ENCODE measurements at regions not wholly inside any gene's neighbourhood (a gene's known extent, or its start where the extent isn't known, plus 50 kb on each side); places are given as distances from the start of the nearest gene placed in this dataset.
"Not testable (repeated sequence)": the region's sequence is repeated elsewhere in the genome, so short reads cannot be mapped to it uniquely, and the experiment has no call there.

DNA sequence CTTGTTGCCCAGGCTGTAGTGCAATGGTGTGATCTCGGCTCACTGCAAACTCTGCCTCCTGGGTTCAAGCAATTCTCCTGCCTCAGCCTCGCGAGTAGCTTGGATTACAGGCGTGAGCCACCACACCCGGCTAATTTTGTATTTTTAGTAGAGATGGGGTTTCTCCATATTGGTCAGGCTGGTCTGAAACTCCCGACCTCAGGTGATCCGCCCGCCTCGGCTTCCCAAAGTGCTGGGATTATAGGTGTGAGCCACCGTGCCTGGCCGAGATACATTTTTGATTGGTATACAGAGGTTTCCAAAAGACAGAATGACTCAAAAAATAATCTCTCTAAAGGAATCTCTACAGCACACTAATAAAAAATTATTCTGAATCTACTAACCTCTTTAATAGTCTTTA is 187.0 kb upstream of the RTL1 start:
- H3K79me2 ChIP-seq (replicated peaks; ENCODE audit: insufficient read depth); H3K4me3 ChIP-seq; H3K4me1 Mint-ChIP-seq; H3K27me3 ChIP-seq (ENCODE audit: insufficient read depth); H3K9me2 ChIP-seq (ENCODE audit: insufficient read depth); H3K9me3 Mint-ChIP-seq; H3K27ac ChIP-seq (ENCODE audit: low read depth); H3K27ac Mint-ChIP-seq; H3K4me2 ChIP-seq; H3K36me3 ChIP-seq (ENCODE audit: insufficient read depth); H3K4me3 Mint-ChIP-seq; H3K27me3 Mint-ChIP-seq (ENCODE audit: insufficient read depth, low read depth, poor library complexity); ATAC-seq; H3K36me3 Mint-ChIP-seq (ENCODE audit: low read depth); H4K20me1 ChIP-seq (replicated peaks; ENCODE audit: insufficient read depth); H2AFZ ChIP-seq; H3K4me1 ChIP-seq (ENCODE audit: insufficient read depth); DNase-seq (ENCODE audit: low spot score); H3F3A ChIP-seq (replicated peaks; ENCODE audit: low read depth): not testable (repeated sequence)

DNA sequence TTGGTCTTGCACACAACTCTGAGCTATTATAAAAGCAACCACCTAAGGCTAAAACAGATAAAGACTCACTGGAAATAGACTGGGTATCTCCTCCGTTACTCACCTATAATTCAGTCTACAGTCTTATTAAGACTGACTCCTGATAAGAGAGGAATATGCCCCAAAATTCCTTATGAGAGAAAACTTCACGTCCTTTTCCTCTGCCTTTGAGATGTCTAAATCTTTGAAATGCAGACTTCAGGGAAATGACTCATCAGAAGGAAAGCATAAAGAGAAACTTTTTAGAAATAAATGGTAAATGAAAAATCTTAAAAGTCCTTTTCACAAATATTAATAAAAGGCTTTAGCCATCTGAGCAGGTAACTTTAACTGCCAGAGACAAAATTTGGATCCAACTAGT is 187.5 kb upstream of the RTL1 start:
- Histone ChIP-seq H4K20me1 (replicated peaks; ENCODE audit: insufficient read depth) (no peaks in the 10 kb centered on the region), H3F3A (replicated peaks; ENCODE audit: low read depth) (no peaks in the 10 kb centered on the region), H3K4me1 (ENCODE audit: insufficient read depth) (peaks cover 8% of the 10 kb centered on the region; the same call in 1 of the 2 replicates), H3K4me2 (no peak overlapping the region), H3K27me3 (ENCODE audit: insufficient read depth) (no peaks in the 10 kb centered on the region), H3K36me3 (ENCODE audit: insufficient read depth) (no peaks in the 10 kb centered on the region), H3K4me3 (no peak overlapping the region), H3K27ac (ENCODE audit: low read depth) (no peak overlapping the region), H3K9me2 (ENCODE audit: insufficient read depth) (no peaks in the 10 kb centered on the region), H3K79me2 (replicated peaks; ENCODE audit: insufficient read depth) (no peaks in the 10 kb centered on the region), H2AFZ (no peak overlapping the region)
- H3K27ac Mint-ChIP-seq, result no peak overlapping the region
- TF ChIP-seq, protein P1, sequence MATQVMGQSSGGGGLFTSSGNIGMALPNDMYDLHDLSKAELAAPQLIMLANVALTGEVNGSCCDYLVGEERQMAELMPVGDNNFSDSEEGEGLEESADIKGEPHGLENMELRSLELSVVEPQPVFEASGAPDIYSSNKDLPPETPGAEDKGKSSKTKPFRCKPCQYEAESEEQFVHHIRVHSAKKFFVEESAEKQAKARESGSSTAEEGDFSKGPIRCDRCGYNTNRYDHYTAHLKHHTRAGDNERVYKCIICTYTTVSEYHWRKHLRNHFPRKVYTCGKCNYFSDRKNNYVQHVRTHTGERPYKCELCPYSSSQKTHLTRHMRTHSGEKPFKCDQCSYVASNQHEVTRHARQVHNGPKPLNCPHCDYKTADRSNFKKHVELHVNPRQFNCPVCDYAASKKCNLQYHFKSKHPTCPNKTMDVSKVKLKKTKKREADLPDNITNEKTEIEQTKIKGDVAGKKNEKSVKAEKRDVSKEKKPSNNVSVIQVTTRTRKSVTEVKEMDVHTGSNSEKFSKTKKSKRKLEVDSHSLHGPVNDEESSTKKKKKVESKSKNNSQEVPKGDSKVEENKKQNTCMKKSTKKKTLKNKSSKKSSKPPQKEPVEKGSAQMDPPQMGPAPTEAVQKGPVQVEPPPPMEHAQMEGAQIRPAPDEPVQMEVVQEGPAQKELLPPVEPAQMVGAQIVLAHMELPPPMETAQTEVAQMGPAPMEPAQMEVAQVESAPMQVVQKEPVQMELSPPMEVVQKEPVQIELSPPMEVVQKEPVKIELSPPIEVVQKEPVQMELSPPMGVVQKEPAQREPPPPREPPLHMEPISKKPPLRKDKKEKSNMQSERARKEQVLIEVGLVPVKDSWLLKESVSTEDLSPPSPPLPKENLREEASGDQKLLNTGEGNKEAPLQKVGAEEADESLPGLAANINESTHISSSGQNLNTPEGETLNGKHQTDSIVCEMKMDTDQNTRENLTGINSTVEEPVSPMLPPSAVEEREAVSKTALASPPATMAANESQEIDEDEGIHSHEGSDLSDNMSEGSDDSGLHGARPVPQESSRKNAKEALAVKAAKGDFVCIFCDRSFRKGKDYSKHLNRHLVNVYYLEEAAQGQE (IDR thresholded peaks at IDR 0.05; ENCODE audit: unreplicated experiment), result no peak
- TF ChIP-seq JUNB (IDR thresholded peaks at IDR 0.05; ENCODE audit: unreplicated experiment) (no peak), ZNF114 (CRISPR knock-in tag; IDR thresholded peaks at IDR 0.05) (no peak), NANOG (IDR thresholded peaks at IDR 0.05; ENCODE audit: borderline replicate concordance) (no peak)
- TF ChIP-seq, protein P2, sequence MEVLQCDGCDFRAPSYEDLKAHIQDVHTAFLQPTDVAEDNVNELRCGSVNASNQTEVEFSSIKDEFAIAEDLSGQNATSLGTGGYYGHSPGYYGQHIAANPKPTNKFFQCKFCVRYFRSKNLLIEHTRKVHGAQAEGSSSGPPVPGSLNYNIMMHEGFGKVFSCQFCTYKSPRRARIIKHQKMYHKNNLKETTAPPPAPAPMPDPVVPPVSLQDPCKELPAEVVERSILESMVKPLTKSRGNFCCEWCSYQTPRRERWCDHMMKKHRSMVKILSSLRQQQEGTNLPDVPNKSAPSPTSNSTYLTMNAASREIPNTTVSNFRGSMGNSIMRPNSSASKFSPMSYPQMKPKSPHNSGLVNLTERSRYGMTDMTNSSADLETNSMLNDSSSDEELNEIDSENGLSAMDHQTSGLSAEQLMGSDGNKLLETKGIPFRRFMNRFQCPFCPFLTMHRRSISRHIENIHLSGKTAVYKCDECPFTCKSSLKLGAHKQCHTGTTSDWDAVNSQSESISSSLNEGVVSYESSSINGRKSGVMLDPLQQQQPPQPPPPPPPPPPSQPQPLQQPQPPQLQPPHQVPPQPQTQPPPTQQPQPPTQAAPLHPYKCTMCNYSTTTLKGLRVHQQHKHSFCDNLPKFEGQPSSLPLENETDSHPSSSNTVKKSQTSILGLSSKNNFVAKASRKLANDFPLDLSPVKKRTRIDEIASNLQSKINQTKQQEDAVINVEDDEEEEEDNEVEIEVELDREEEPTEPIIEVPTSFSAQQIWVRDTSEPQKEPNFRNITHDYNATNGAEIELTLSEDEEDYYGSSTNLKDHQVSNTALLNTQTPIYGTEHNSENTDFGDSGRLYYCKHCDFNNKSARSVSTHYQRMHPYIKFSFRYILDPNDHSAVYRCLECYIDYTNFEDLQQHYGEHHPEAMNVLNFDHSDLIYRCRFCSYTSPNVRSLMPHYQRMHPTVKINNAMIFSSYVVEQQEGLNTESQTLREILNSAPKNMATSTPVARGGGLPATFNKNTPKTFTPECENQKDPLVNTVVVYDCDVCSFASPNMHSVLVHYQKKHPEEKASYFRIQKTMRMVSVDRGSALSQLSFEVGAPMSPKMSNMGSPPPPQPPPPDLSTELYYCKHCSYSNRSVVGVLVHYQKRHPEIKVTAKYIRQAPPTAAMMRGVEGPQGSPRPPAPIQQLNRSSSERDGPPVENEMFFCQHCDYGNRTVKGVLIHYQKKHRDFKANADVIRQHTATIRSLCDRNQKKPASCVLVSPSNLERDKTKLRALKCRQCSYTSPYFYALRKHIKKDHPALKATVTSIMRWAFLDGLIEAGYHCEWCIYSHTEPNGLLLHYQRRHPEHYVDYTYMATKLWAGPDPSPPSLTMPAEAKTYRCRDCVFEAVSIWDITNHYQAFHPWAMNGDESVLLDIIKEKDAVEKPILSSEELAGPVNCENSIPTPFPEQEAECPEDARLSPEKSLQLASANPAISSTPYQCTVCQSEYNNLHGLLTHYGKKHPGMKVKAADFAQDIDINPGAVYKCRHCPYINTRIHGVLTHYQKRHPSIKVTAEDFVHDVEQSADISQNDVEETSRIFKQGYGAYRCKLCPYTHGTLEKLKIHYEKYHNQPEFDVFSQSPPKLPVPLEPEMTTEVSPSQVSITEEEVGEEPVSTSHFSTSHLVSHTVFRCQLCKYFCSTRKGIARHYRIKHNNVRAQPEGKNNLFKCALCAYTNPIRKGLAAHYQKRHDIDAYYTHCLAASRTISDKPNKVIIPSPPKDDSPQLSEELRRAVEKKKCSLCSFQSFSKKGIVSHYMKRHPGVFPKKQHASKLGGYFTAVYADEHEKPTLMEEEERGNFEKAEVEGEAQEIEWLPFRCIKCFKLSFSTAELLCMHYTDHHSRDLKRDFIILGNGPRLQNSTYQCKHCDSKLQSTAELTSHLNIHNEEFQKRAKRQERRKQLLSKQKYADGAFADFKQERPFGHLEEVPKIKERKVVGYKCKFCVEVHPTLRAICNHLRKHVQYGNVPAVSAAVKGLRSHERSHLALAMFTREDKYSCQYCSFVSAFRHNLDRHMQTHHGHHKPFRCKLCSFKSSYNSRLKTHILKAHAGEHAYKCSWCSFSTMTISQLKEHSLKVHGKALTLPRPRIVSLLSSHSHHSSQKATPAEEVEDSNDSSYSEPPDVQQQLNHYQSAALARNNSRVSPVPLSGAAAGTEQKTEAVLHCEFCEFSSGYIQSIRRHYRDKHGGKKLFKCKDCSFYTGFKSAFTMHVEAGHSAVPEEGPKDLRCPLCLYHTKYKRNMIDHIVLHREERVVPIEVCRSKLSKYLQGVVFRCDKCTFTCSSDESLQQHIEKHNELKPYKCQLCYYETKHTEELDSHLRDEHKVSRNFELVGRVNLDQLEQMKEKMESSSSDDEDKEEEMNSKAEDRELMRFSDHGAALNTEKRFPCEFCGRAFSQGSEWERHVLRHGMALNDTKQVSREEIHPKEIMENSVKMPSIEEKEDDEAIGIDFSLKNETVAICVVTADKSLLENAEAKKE (CRISPR knock-in tag; IDR thresholded peaks at IDR 0.05), result no peak
- no peak for ATAC-seq
- H3K4me3 Mint-ChIP-seq, result no peak overlapping the region
- peaks cover 9% of the 10 kb centered on the region for H3K4me1 Mint-ChIP-seq
- DNase-seq (ENCODE audit: low spot score), result no peak
- peaks cover 5% of the 10 kb centered on the region for H3K27me3 Mint-ChIP-seq (ENCODE audit: insufficient read depth, low read depth, poor library complexity)
- H3K9me3 Mint-ChIP-seq, result no peaks in the 10 kb centered on the region
- no peaks in the 10 kb centered on the region for H3K36me3 Mint-ChIP-seq (ENCODE audit: low read depth)

DNA sequence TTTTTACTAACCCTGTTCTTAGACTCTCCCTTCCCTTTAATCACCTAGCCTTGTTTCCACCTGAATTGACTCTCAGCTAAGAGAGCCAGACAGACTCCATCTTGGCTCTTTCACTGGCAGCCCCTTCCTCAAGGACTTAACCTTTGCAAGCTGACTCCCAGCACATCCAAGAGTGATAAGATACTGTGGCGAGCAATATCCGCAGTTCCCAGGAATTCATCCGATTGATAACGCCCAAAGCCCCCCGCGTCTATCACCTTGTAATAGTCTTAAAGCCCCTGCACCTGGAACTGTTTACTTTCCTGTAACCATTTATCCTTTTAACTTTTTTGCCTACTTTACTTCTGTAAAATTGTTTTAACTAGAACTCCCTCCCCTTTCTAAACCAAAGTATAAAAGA is 191.4 kb upstream of the RTL1 start:
- not testable (repeated sequence) for H3K36me3 ChIP-seq (ENCODE audit: insufficient read depth); DNase-seq (ENCODE audit: low spot score); H3K27me3 Mint-ChIP-seq (ENCODE audit: insufficient read depth, low read depth, poor library complexity); H3K27ac ChIP-seq (ENCODE audit: low read depth); H3K4me2 ChIP-seq; H3K4me3 Mint-ChIP-seq; H3K79me2 ChIP-seq (replicated peaks; ENCODE audit: insufficient read depth); H3K27me3 ChIP-seq (ENCODE audit: insufficient read depth); H4K20me1 ChIP-seq (replicated peaks; ENCODE audit: insufficient read depth); H3K4me3 ChIP-seq; H2AFZ ChIP-seq; H3F3A ChIP-seq (replicated peaks; ENCODE audit: low read depth); ATAC-seq; H3K9me2 ChIP-seq (ENCODE audit: insufficient read depth)
- H3K36me3 Mint-ChIP-seq (ENCODE audit: low read depth), result peaks cover 12% of the 10 kb centered on the region; the same call in 2 of the 3 replicates
- peaks cover 28% of the 10 kb centered on the region; the same call in 2 of the 3 replicates for H3K4me1 Mint-ChIP-seq
- peaks cover 15% of the 10 kb centered on the region; the same call in 1 of the 2 replicates for H3K4me1 ChIP-seq (ENCODE audit: insufficient read depth)
- H3K27ac Mint-ChIP-seq, result peak overlapping the region; percentile 10; the same call in 1 of the 2 replicates
- H3K9me3 Mint-ChIP-seq, result peaks cover 16% of the 10 kb centered on the region
